MM.1S (cell line): ENCODE measurements at regions not wholly inside any gene's neighbourhood (a gene's known extent, or its start where the extent isn't known, plus 50 kb on each side); places are given as distances from the start of the nearest gene placed in this dataset.

Experiments
- EZH2 ChIP-seq: fragments of 300-600 bp; sonication (generic); optimal IDR thresholded peaks from 2 replicates; pipeline ENCODE3; 2017; ENCODE audit warnings: low read depth, mild to moderate bottlenecking, antibody characterized with exemption, low read length, mixed read lengths
- EZH2phosphoT487 ChIP-seq: fragments of 300-600 bp; sonication (generic); IDR thresholded peaks from 2 replicates; pipeline ENCODE4 v1.6.1; 2018; ENCODE audit warnings: antibody characterized with exemption, low read length
- TF ChIP-seq, protein P1 (sequence below): fragments of 300-600 bp; sonication (generic); IDR thresholded peaks from 2 replicates; pipeline ENCODE4 v1.5.1; 2016; ENCODE audit warnings: antibody characterized with exemption, low read length, mixed read lengths

GRCh38 chr10:3950676-3951275, 165.8 kb upstream of the KLF6 start:
- no peak for TF ChIP-seq EZH2
- TF ChIP-seq, protein P1, sequence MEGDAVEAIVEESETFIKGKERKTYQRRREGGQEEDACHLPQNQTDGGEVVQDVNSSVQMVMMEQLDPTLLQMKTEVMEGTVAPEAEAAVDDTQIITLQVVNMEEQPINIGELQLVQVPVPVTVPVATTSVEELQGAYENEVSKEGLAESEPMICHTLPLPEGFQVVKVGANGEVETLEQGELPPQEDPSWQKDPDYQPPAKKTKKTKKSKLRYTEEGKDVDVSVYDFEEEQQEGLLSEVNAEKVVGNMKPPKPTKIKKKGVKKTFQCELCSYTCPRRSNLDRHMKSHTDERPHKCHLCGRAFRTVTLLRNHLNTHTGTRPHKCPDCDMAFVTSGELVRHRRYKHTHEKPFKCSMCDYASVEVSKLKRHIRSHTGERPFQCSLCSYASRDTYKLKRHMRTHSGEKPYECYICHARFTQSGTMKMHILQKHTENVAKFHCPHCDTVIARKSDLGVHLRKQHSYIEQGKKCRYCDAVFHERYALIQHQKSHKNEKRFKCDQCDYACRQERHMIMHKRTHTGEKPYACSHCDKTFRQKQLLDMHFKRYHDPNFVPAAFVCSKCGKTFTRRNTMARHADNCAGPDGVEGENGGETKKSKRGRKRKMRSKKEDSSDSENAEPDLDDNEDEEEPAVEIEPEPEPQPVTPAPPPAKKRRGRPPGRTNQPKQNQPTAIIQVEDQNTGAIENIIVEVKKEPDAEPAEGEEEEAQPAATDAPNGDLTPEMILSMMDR: no peak
- TF ChIP-seq EZH2phosphoT487: no peak
